ENCODE measurements at regions not wholly inside any gene's neighbourhood (a gene's known extent, or its start where the extent isn't known, plus 50 kb on each side); places are given as distances from the start of the nearest gene placed in this dataset.
"Not testable (repeated sequence)": the region's sequence is repeated elsewhere in the genome, so short reads cannot be mapped to it uniquely, and the experiment has no call there.

- no peaks in the 10 kb centered on the region for H3K27me3 ChIP-seq (ENCODE audit: control insufficient read depth, insufficient read depth, low read length)
- no peak overlapping the region for H3K27ac ChIP-seq (ENCODE audit: low read length)
- peaks cover 2% of the 10 kb centered on the region for H3K9me3 ChIP-seq (replicated peaks; ENCODE audit: control insufficient read depth, low read depth, low read length)
- WGBS (ENCODE audit: insufficient coverage), result no CpG with 5 or more reads among the region's 2 CpGs
- H3K4me1 ChIP-seq (ENCODE audit: control insufficient read depth, insufficient read depth, low read length), result no peaks in the 10 kb centered on the region
- H3K36me3 ChIP-seq (ENCODE audit: control insufficient read depth, insufficient read depth, low read length), result no peaks in the 10 kb centered on the region
- no peak for DNase-seq
- H3K4me3 ChIP-seq (ENCODE audit: low read length), result no peak overlapping the region
Observed at GRCh38 chr2:52356556-52356955, 1324.6 kb upstream of the NRXN1 start.

GRCh38 chr2:52347292-52347691 lies 1315.4 kb upstream of the NRXN1 start:
- no peaks in the 10 kb centered on the region for H3K36me3 ChIP-seq (ENCODE audit: control insufficient read depth, insufficient read depth, low read length)
- H3K9me3 ChIP-seq (replicated peaks; ENCODE audit: control insufficient read depth, low read depth, low read length), result no peaks in the 10 kb centered on the region
- 100% methylated on average over 1 of the region's 2 CpGs for WGBS (ENCODE audit: insufficient coverage)
- H3K27ac ChIP-seq (ENCODE audit: low read length), result no peak overlapping the region
- H3K4me1 ChIP-seq (ENCODE audit: control insufficient read depth, insufficient read depth, low read length), result no peaks in the 10 kb centered on the region
- no peak overlapping the region for H3K4me3 ChIP-seq (ENCODE audit: low read length)
- no peak for DNase-seq
- H3K27me3 ChIP-seq (ENCODE audit: control insufficient read depth, insufficient read depth, low read length), result no peaks in the 10 kb centered on the region

GRCh38 chr2:52345676-52346075 lies 1313.7 kb upstream of the NRXN1 start:
- Histone ChIP-seq H3K4me3 (ENCODE audit: low read length) (no peak overlapping the region), H3K27ac (ENCODE audit: low read length) (no peak overlapping the region), H3K27me3 (ENCODE audit: control insufficient read depth, insufficient read depth, low read length) (no peaks in the 10 kb centered on the region), H3K9me3 (replicated peaks; ENCODE audit: control insufficient read depth, low read depth, low read length) (no peaks in the 10 kb centered on the region), H3K36me3 (ENCODE audit: control insufficient read depth, insufficient read depth, low read length) (no peaks in the 10 kb centered on the region), H3K4me1 (ENCODE audit: control insufficient read depth, insufficient read depth, low read length) (no peaks in the 10 kb centered on the region)
- DNase-seq, result peak; percentile 53
- WGBS (ENCODE audit: insufficient coverage), result no CpG with 5 or more reads among the region's 4 CpGs

- no peaks in the 10 kb centered on the region for H3K27me3 ChIP-seq (ENCODE audit: control insufficient read depth, insufficient read depth, low read length)
- H3K4me3 ChIP-seq (ENCODE audit: low read length), result no peak overlapping the region
- H3K4me1 ChIP-seq (ENCODE audit: control insufficient read depth, insufficient read depth, low read length), result no peaks in the 10 kb centered on the region
- peak; percentile 8 for DNase-seq
- H3K36me3 ChIP-seq (ENCODE audit: control insufficient read depth, insufficient read depth, low read length), result no peaks in the 10 kb centered on the region
- H3K9me3 ChIP-seq (replicated peaks; ENCODE audit: control insufficient read depth, low read depth, low read length), result no peaks in the 10 kb centered on the region
- H3K27ac ChIP-seq (ENCODE audit: low read length), result no peak overlapping the region
Observed at GRCh38 chr2:52345082-52345481, 1313.2 kb upstream of the NRXN1 start.

- 40% methylated on average over 1 of the region's 2 CpGs for WGBS (ENCODE audit: insufficient coverage)
- Histone ChIP-seq H3K9me3 (replicated peaks; ENCODE audit: control insufficient read depth, low read depth, low read length) (no peaks in the 10 kb centered on the region), H3K27ac (ENCODE audit: low read length) (no peak overlapping the region), H3K4me1 (ENCODE audit: control insufficient read depth, insufficient read depth, low read length) (no peaks in the 10 kb centered on the region), H3K36me3 (ENCODE audit: control insufficient read depth, insufficient read depth, low read length) (no peaks in the 10 kb centered on the region), H3K27me3 (ENCODE audit: control insufficient read depth, insufficient read depth, low read length) (no peaks in the 10 kb centered on the region), H3K4me3 (ENCODE audit: low read length) (no peak overlapping the region)
- DNase-seq, result no peak
Observed at GRCh38 chr2:52343706-52344266, 1311.9 kb upstream of the NRXN1 start.

- Histone ChIP-seq H3K4me1 (ENCODE audit: control insufficient read depth, insufficient read depth, low read length) (no peaks in the 10 kb centered on the region), H3K27me3 (ENCODE audit: control insufficient read depth, insufficient read depth, low read length) (no peaks in the 10 kb centered on the region), H3K9me3 (replicated peaks; ENCODE audit: control insufficient read depth, low read depth, low read length) (no peaks in the 10 kb centered on the region), H3K36me3 (ENCODE audit: control insufficient read depth, insufficient read depth, low read length) (no peaks in the 10 kb centered on the region), H3K27ac (ENCODE audit: low read length) (no peak overlapping the region), H3K4me3 (ENCODE audit: low read length) (no peak overlapping the region)
- DNase-seq, result no peak
- WGBS (ENCODE audit: insufficient coverage), result no CpG with 5 or more reads among the region's 1 CpG
Observed at GRCh38 chr2:52343010-52343409, 1311.1 kb upstream of the NRXN1 start.

GRCh38 chr2:52342458-52342857 lies 1310.5 kb upstream of the NRXN1 start:
- WGBS (ENCODE audit: insufficient coverage), result 75% methylated on average over 2 of the region's 4 CpGs
- Histone ChIP-seq H3K4me3 (ENCODE audit: low read length) (no peak overlapping the region), H3K27me3 (ENCODE audit: control insufficient read depth, insufficient read depth, low read length) (no peaks in the 10 kb centered on the region), H3K4me1 (ENCODE audit: control insufficient read depth, insufficient read depth, low read length) (no peaks in the 10 kb centered on the region), H3K27ac (ENCODE audit: low read length) (no peak overlapping the region), H3K36me3 (ENCODE audit: control insufficient read depth, insufficient read depth, low read length) (no peaks in the 10 kb centered on the region), H3K9me3 (replicated peaks; ENCODE audit: control insufficient read depth, low read depth, low read length) (no peaks in the 10 kb centered on the region)
- DNase-seq, result no peak

- no peak for DNase-seq
- no peak overlapping the region for H3K27ac ChIP-seq (ENCODE audit: low read length)
- H3K4me1 ChIP-seq (ENCODE audit: control insufficient read depth, insufficient read depth, low read length), result no peaks in the 10 kb centered on the region
- no peak overlapping the region for H3K4me3 ChIP-seq (ENCODE audit: low read length)
- H3K27me3 ChIP-seq (ENCODE audit: control insufficient read depth, insufficient read depth, low read length), result no peaks in the 10 kb centered on the region
- no peaks in the 10 kb centered on the region for H3K9me3 ChIP-seq (replicated peaks; ENCODE audit: control insufficient read depth, low read depth, low read length)
- WGBS (ENCODE audit: insufficient coverage), result no CpG with 5 or more reads among the region's 3 CpGs
- H3K36me3 ChIP-seq (ENCODE audit: control insufficient read depth, insufficient read depth, low read length), result no peaks in the 10 kb centered on the region
Observed at GRCh38 chr2:52341732-52342131, 1309.8 kb upstream of the NRXN1 start.

- Histone ChIP-seq H3K27ac (ENCODE audit: low read length) (no peak overlapping the region), H3K4me3 (ENCODE audit: low read length) (no peak overlapping the region), H3K27me3 (ENCODE audit: control insufficient read depth, insufficient read depth, low read length) (no peaks in the 10 kb centered on the region), H3K36me3 (ENCODE audit: control insufficient read depth, insufficient read depth, low read length) (no peaks in the 10 kb centered on the region), H3K9me3 (replicated peaks; ENCODE audit: control insufficient read depth, low read depth, low read length) (no peaks in the 10 kb centered on the region), H3K4me1 (ENCODE audit: control insufficient read depth, insufficient read depth, low read length) (no peaks in the 10 kb centered on the region)
- WGBS (ENCODE audit: insufficient coverage), result no CpG with 5 or more reads among the region's 1 CpG
- DNase-seq, result peak; percentile 71
Observed at GRCh38 chr2:52340171-52340570, 1308.2 kb upstream of the NRXN1 start.

- H3K27ac ChIP-seq (ENCODE audit: low read length); DNase-seq; H3K36me3 ChIP-seq (ENCODE audit: control insufficient read depth, insufficient read depth, low read length); H3K4me1 ChIP-seq (ENCODE audit: control insufficient read depth, insufficient read depth, low read length); H3K27me3 ChIP-seq (ENCODE audit: control insufficient read depth, insufficient read depth, low read length); H3K4me3 ChIP-seq (ENCODE audit: low read length); H3K9me3 ChIP-seq (replicated peaks; ENCODE audit: control insufficient read depth, low read depth, low read length): not testable (repeated sequence)
- WGBS (ENCODE audit: insufficient coverage), result 80% methylated on average over 1 of the region's 7 CpGs
Observed at GRCh38 chr2:52337786-52338185, 1305.9 kb upstream of the NRXN1 start.

GRCh38 chr2:52336951-52337350 lies 1305.0 kb upstream of the NRXN1 start:
- Histone ChIP-seq H3K9me3 (replicated peaks; ENCODE audit: control insufficient read depth, low read depth, low read length) (no peaks in the 10 kb centered on the region), H3K27ac (ENCODE audit: low read length) (no peak overlapping the region), H3K27me3 (ENCODE audit: control insufficient read depth, insufficient read depth, low read length) (no peaks in the 10 kb centered on the region), H3K36me3 (ENCODE audit: control insufficient read depth, insufficient read depth, low read length) (no peaks in the 10 kb centered on the region), H3K4me1 (ENCODE audit: control insufficient read depth, insufficient read depth, low read length) (no peaks in the 10 kb centered on the region), H3K4me3 (ENCODE audit: low read length) (no peak overlapping the region)
- WGBS (ENCODE audit: insufficient coverage), result 75% methylated on average over 1 of the region's 2 CpGs
- DNase-seq, result no peak

All from muscle of leg (tissue), 3 donors.